ENCODE measurements at regions not wholly inside any gene's neighbourhood (a gene's known extent, or its start where the extent isn't known, plus 50 kb on each side); places are given as distances from the start of the nearest gene placed in this dataset.
"Not testable (repeated sequence)": the region's sequence is repeated elsewhere in the genome, so short reads cannot be mapped to it uniquely, and the experiment has no call there.

GRCh38 chr1:184181044-184181443 is 129.5 kb downstream of the TSEN15 start:
- H3K36me3 ChIP-seq: no peaks in the 10 kb centered on the region
- no peak overlapping the region for H3K4me3 ChIP-seq
- H3K4me1 ChIP-seq: peaks cover 3% of the 10 kb centered on the region
- no peak for TF ChIP-seq POLR2A (IDR thresholded peaks at IDR 0.05)
- TF ChIP-seq POLR2AphosphoS5 (IDR thresholded peaks at IDR 0.05): no peak
- no peak for TF ChIP-seq CTCF (IDR thresholded peaks at IDR 0.05)
- TF ChIP-seq EP300 (IDR thresholded peaks at IDR 0.05): no peak
- no peak for DNase-seq (ENCODE audit: low spot score in 2 of 2)
- H3K9me3 ChIP-seq: no peaks in the 10 kb centered on the region
- H3K27me3 ChIP-seq: no peaks in the 10 kb centered on the region
- WGBS: 97% methylated on average over 2 of the region's 2 CpGs
- H3K27ac ChIP-seq: no peak overlapping the region

GRCh38 chr1:184183919-184184318 is 132.4 kb downstream of the TSEN15 start:
- WGBS: 96% methylated on average over 3 of the region's 3 CpGs
- no peak for DNase-seq (ENCODE audit: low spot score in 2 of 2)
- H3K4me3 ChIP-seq: no peak overlapping the region
- no peaks in the 10 kb centered on the region for H3K36me3 ChIP-seq
- no peaks in the 10 kb centered on the region for H3K27me3 ChIP-seq
- TF ChIP-seq POLR2AphosphoS5 (IDR thresholded peaks at IDR 0.05) (no peak), POLR2A (IDR thresholded peaks at IDR 0.05) (no peak), EP300 (IDR thresholded peaks at IDR 0.05) (no peak), CTCF (IDR thresholded peaks at IDR 0.05) (no peak)
- H3K4me1 ChIP-seq: peaks cover 3% of the 10 kb centered on the region
- no peak overlapping the region for H3K27ac ChIP-seq
- no peaks in the 10 kb centered on the region for H3K9me3 ChIP-seq

- not testable (repeated sequence) for H3K27ac ChIP-seq; H3K27me3 ChIP-seq; H3K4me3 ChIP-seq; DNase-seq (ENCODE audit: low spot score in 2 of 2); H3K36me3 ChIP-seq; H3K4me1 ChIP-seq; H3K9me3 ChIP-seq
- 93% methylated on average over 3 of the region's 3 CpGs for WGBS
Observed at GRCh38 chr1:184184614-184185013, 133.1 kb downstream of the TSEN15 start.

GRCh38 chr1:184185347-184185746 is 133.8 kb downstream of the TSEN15 start:
- H3K4me3 ChIP-seq: no peak overlapping the region
- H3K27me3 ChIP-seq: no peaks in the 10 kb centered on the region
- WGBS: 95% methylated on average over 3 of the region's 3 CpGs
- TF ChIP-seq POLR2AphosphoS5 (IDR thresholded peaks at IDR 0.05): no peak
- TF ChIP-seq POLR2A (IDR thresholded peaks at IDR 0.05): no peak
- no peak for TF ChIP-seq EP300 (IDR thresholded peaks at IDR 0.05)
- H3K9me3 ChIP-seq: no peaks in the 10 kb centered on the region
- peaks cover 3% of the 10 kb centered on the region for H3K4me1 ChIP-seq
- no peak overlapping the region for H3K27ac ChIP-seq
- no peaks in the 10 kb centered on the region for H3K36me3 ChIP-seq
- DNase-seq (ENCODE audit: low spot score in 2 of 2): no peak

GRCh38 chr1:184186167-184186566 is 134.6 kb downstream of the TSEN15 start:
- peaks cover 7% of the 10 kb centered on the region for H3K4me1 ChIP-seq
- no peaks in the 10 kb centered on the region for H3K27me3 ChIP-seq
- TF ChIP-seq CTCF (IDR thresholded peaks at IDR 0.05) (no peak), POLR2A (IDR thresholded peaks at IDR 0.05) (no peak), POLR2AphosphoS5 (IDR thresholded peaks at IDR 0.05) (no peak), EP300 (IDR thresholded peaks at IDR 0.05) (no peak)
- no peak overlapping the region for H3K27ac ChIP-seq
- H3K9me3 ChIP-seq: no peaks in the 10 kb centered on the region
- DNase-seq (ENCODE audit: low spot score in 2 of 2): no peak
- H3K4me3 ChIP-seq: no peak overlapping the region
- H3K36me3 ChIP-seq: no peaks in the 10 kb centered on the region

GRCh38 chr1:184187097-184187496 is 135.6 kb downstream of the TSEN15 start:
- TF ChIP-seq CTCF (IDR thresholded peaks at IDR 0.05) (no peak), POLR2AphosphoS5 (IDR thresholded peaks at IDR 0.05) (no peak), EP300 (IDR thresholded peaks at IDR 0.05) (no peak), POLR2A (IDR thresholded peaks at IDR 0.05) (no peak)

More at GRCh38 chr1:184187097-184187496, 135.6 kb downstream of the TSEN15 start:
- no peak for DNase-seq (ENCODE audit: low spot score in 2 of 2)
- WGBS: 89% methylated on average over 3 of the region's 3 CpGs
- H3K4me1 ChIP-seq: peaks cover 9% of the 10 kb centered on the region
- no peaks in the 10 kb centered on the region for H3K9me3 ChIP-seq
- H3K4me3 ChIP-seq: no peak overlapping the region
- H3K27ac ChIP-seq: no peak overlapping the region
- no peaks in the 10 kb centered on the region for H3K36me3 ChIP-seq
- no peaks in the 10 kb centered on the region for H3K27me3 ChIP-seq

All from suprapubic skin (tissue), 4 donors.